Stimulated activated CD4-positive, alpha-beta T cell treated with anti-CD3 and anti-CD28 coated beads, Interleukin-4, amount 100 ng/mL, for 48 hours (primary cell): ENCODE measurements at regions not wholly inside any gene's neighbourhood (a gene's known extent, or its start where the extent isn't known, plus 50 kb on each side); places are given as distances from the start of the nearest gene placed in this dataset.
"Not testable (repeated sequence)": the region's sequence is repeated elsewhere in the genome, so short reads cannot be mapped to it uniquely, and the experiment has no call there.

Experiments
- DNase-seq, 2 donors: peaks; one replicate each; pipeline ENCODE4 v3.0.0-alpha.2; 2020; ENCODE audit warnings: low read depth in 2 of 2

GRCh38 chr1:60861961-60862567, 220.3 kb upstream of the NFIA start:
- DNase-seq: no peak

GRCh38 chr1:60859111-60859510, 223.2 kb upstream of the NFIA start:
- no peak for DNase-seq

- no peak for DNase-seq
Measured at GRCh38 chr1:60857851-60858250, 224.5 kb upstream of the NFIA start.

GRCh38 chr1:60850084-60850483, 232.3 kb upstream of the NFIA start:
- DNase-seq: no peak

GRCh38 chr1:60849401-60849800, 233.0 kb upstream of the NFIA start:
- DNase-seq: no peak

GRCh38 chr1:60848583-60849188, 233.7 kb upstream of the NFIA start:
- no peak for DNase-seq

- no peak for DNase-seq
Measured at GRCh38 chr1:60847855-60848582, 234.3 kb upstream of the NFIA start.

GRCh38 chr1:60847391-60847790, 235.0 kb upstream of the NFIA start:
- DNase-seq: no peak

GRCh38 chr1:60845659-60846058, 236.7 kb upstream of the NFIA start:
- DNase-seq: not testable (repeated sequence)

- DNase-seq: no peak
Measured at GRCh38 chr1:60842304-60842703, 240.1 kb upstream of the NFIA start.

GRCh38 chr1:60841116-60842046, 241.0 kb upstream of the NFIA start:
- no peak for DNase-seq

GRCh38 chr1:60840476-60840875, 241.9 kb upstream of the NFIA start:
- DNase-seq: not testable (repeated sequence)

- DNase-seq: no peak
Measured at GRCh38 chr1:60835649-60836048, 246.7 kb upstream of the NFIA start.

- DNase-seq: no peak
Measured at GRCh38 chr1:60833173-60833572, 249.2 kb upstream of the NFIA start.

GRCh38 chr1:60832367-60832766, 250.0 kb upstream of the NFIA start:
- no peak for DNase-seq

- DNase-seq: no peak
Measured at GRCh38 chr1:60831780-60832179, 250.6 kb upstream of the NFIA start.

GRCh38 chr1:60828944-60829343, 253.4 kb upstream of the NFIA start:
- DNase-seq: no peak

- DNase-seq: no peak
Measured at GRCh38 chr1:60826320-60827094, 255.9 kb upstream of the NFIA start.

- DNase-seq: no peak
Measured at GRCh38 chr1:60825593-60825992, 256.8 kb upstream of the NFIA start.

GRCh38 chr1:60823151-60823550, 259.2 kb upstream of the NFIA start:
- DNase-seq: no peak

- no peak for DNase-seq
Measured at GRCh38 chr1:60822252-60822651, 260.1 kb upstream of the NFIA start.
